Renal cortical epithelial cell (primary cell): ENCODE measurements at regions not wholly inside any gene's neighbourhood (a gene's known extent, or its start where the extent isn't known, plus 50 kb on each side); places are given as distances from the start of the nearest gene placed in this dataset.
"Not testable (repeated sequence)": the region's sequence is repeated elsewhere in the genome, so short reads cannot be mapped to it uniquely, and the experiment has no call there.

Experiments used
- DNase-seq: peaks from one replicate; pipeline ENCODE4 v3.0.0-alpha.2; 2011; ENCODE audit warnings: low read depth

GRCh38 chr5:102048940-102049339, 247.1 kb downstream of the SLCO4C1 start:
- DNase-seq = peak; percentile 26

- not testable (repeated sequence) for DNase-seq
These were observed 249.0 kb downstream of the SLCO4C1 start for GRCh38 chr5:102047073-102047472.

GRCh38 chr5:102040326-102040725, 255.8 kb downstream of the SLCO4C1 start:
- peak; percentile 0 for DNase-seq

GRCh38 chr5:102036927-102037326, 259.2 kb downstream of the SLCO4C1 start:
- no peak for DNase-seq

GRCh38 chr5:102031711-102032110, 264.4 kb downstream of the SLCO4C1 start:
- DNase-seq = no peak

GRCh38 chr5:102018690-102019089, 277.4 kb downstream of the SLCO4C1 start:
- no peak for DNase-seq

GRCh38 chr5:102018279-102018678, 277.8 kb downstream of the SLCO4C1 start:
- no peak for DNase-seq

GRCh38 chr5:102014371-102014770, 281.7 kb downstream of the SLCO4C1 start:
- DNase-seq = no peak

GRCh38 chr5:102010644-102011043, 285.4 kb downstream of the SLCO4C1 start:
- no peak for DNase-seq

GRCh38 chr5:101997235-101997634, 298.8 kb downstream of the SLCO4C1 start:
- no peak for DNase-seq

GRCh38 chr5:101995585-101995984, 300.5 kb downstream of the SLCO4C1 start:
- DNase-seq = peak; percentile 27

- no peak for DNase-seq
These were observed 304.6 kb downstream of the SLCO4C1 start for GRCh38 chr5:101991486-101991885.

- DNase-seq = no peak
These were observed 306.4 kb downstream of the SLCO4C1 start for GRCh38 chr5:101989659-101990058.

- peak; percentile 57 for DNase-seq
These were observed 318.2 kb downstream of the SLCO4C1 start for GRCh38 chr5:101977729-101978345.

- no peak for DNase-seq
These were observed 319.2 kb downstream of the SLCO4C1 start for GRCh38 chr5:101976933-101977332.

- DNase-seq = no peak
These were observed 326.3 kb downstream of the SLCO4C1 start for GRCh38 chr5:101969742-101970141.

- no peak for DNase-seq
These were observed 329.6 kb downstream of the SLCO4C1 start for GRCh38 chr5:101966476-101966875.

- DNase-seq = no peak
These were observed 340.2 kb downstream of the SLCO4C1 start for GRCh38 chr5:101955891-101956290.

- no peak for DNase-seq
These were observed 346.1 kb downstream of the SLCO4C1 start for GRCh38 chr5:101950019-101950418.

- DNase-seq = no peak
These were observed 347.5 kb downstream of the SLCO4C1 start for GRCh38 chr5:101948615-101949014.

- peak; percentile 5 for DNase-seq
These were observed 352.3 kb downstream of the SLCO4C1 start for GRCh38 chr5:101943784-101944183.

GRCh38 chr5:101942321-101942882, 353.7 kb downstream of the SLCO4C1 start:
- DNase-seq = peak; percentile 41

GRCh38 chr5:101937041-101937440, 359.0 kb downstream of the SLCO4C1 start:
- no peak for DNase-seq

GRCh38 chr5:101935086-101935485, 361.0 kb downstream of the SLCO4C1 start:
- no peak for DNase-seq
